IPS-NIHi7 (cell line): ENCODE measurements at regions not wholly inside any gene's neighbourhood (a gene's known extent, or its start where the extent isn't known, plus 50 kb on each side); places are given as distances from the start of the nearest gene placed in this dataset.
"Not testable (repeated sequence)": the region's sequence is repeated elsewhere in the genome, so short reads cannot be mapped to it uniquely, and the experiment has no call there.

Experiments used
- DNase-seq: peaks from one replicate; pipeline ENCODE4 v3.0.0; 2012; ENCODE audit warnings: mixed read lengths; ENCODE audit errors: extremely low spot score

DNA sequence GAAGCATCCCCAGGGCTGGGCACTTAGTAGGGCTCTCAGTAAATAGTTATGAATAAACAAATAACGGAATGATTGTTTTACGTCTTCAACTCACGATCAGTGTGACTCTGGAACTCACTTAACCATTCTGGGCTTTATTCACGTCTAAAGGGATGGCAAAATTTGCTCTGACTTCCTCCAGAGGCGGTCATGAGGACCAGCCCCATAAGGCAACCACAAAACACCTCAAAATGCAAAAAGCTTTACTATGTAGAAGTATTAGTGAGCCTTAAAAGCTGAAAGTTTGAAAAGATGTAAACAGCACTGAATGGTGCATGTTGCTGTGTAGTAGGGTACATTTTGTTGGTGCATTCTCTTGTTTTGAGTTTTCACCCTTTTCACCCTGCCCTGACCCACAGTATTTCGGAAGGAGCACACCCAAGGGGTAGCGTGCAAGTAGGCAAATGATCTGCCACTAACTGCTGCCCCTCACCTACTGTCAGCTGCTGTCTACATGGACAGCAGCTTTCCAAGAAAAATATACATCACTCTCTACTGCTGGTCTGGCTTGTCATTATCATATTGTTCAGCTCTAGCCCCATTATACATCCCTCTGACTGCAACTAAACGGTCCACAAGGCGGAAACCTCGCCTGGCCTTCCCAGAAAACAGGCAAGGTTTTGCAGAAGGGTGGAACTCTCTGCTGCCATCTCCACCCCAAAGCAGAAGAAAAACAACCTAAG is 308.5 kb upstream of the PROK2 start:
- no peak for DNase-seq

- no peak for DNase-seq
These were observed 307.8 kb upstream of the PROK2 start for GRCh38 chr3:72092778-72093177.

- no peak for DNase-seq
These were observed 303.6 kb upstream of the PROK2 start for GRCh38 chr3:72088486-72089025.

GRCh38 chr3:72087420-72087819 is 302.5 kb upstream of the PROK2 start:
- DNase-seq, result no peak

DNA sequence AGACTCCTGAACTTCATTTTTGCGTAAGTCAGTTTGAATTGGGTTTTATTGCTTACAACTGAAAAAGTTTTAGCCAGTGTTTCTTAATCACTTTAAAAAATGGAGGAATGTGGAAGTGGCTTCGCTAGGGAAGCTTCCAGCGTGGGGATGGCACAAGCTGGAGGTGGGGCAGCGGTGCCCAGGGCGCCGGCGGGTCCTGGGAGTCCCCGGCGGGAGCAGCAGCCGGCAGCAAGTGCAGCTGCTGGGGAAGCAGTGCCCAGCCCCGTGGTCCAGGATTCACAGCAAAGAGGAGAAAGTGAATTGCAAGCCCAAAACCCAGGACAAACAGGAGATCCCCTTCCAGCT is 301.8 kb upstream of the PROK2 start:
- DNase-seq, result no peak

- DNase-seq, result no peak
These were observed 301.2 kb upstream of the PROK2 start for GRCh38 chr3:72086042-72086742.

DNA sequence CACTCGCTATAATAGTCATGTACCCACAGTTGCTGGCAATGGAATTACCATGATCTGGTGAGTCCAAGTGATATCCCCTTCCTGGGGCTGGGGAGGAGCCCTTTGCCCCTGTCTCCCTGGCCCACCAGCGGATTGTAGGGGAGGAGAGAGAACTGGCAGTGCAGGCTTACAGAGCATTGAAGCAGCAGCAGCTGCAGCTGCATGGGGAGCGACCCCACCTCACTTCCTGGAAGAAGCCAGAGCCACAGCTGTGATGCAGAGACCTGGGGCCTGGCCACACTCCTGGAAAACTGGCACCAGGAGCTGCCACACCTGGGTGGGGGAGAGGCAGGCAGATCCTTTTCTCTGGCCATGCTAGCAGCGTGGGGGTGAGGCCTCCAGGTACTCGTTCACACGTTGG is 300.1 kb upstream of the PROK2 start:
- no peak for DNase-seq

DNA sequence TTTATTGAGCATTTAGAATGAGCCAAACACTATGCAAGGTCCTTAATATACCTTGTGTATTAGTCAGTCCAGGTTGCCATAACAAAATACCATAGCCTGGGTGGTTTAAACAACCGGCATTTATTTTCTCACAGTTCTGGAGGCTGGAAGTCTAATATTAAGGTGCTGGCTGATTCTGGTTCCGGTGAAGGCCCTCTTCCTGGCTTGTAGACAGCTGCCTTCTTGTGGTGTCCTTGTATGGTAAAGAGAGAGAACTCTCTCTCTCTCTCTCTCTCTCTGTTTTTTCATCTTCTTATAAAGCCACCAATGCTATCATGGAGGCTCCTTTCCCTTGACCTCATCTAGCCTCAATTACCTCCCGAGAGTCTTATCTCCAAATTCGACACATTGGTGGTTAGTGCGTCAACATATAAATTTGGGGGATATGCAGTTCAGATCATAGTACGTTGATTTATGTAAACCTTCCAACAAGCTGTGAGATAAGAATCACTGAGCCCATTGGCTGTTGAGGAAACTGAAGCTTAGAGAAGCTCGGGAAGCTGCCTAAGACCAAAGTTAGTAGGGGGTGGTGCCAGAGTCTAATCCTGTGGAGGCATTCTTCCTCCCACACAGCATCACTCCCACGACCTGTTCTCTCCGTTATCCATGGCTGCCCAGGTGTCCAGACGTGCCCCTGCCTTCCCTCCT is 298.0 kb upstream of the PROK2 start:
- DNase-seq, result no peak

- no peak for DNase-seq
These were observed 297.3 kb upstream of the PROK2 start for GRCh38 chr3:72082186-72082715.

DNA sequence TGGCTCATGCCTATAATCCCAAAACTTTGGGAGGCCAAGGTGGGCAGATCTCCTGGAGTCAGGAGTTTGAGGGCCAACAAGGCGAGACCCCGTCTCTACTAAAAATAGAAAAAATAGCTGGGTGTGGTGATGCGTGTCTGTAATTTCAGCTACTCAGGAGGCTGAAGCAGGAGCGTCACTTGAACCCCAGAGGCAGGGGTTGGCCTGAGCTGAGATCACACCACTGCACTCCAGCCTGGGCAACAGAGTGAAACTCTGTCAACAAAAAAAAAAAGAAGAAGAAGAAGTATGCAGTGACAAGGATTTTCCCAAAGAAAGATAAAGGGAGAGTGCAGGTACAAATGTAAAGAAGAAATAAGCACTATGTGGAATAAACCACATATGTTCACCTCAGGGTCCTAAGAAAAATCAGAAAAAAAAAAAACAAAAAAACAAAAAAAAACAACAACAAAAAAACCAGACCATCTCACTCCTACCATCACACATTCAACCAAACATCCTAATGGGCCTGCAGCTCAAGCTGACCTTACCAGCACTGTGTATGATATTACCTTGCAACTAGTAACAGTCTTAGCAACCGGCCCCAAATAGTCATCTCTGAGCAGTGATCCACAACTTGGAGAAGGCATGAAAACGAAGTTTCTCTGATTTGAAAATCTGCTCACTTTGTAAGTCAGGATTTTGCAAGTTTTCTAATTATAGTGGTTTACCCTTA is 296.7 kb upstream of the PROK2 start:
- DNase-seq, result no peak

DNA sequence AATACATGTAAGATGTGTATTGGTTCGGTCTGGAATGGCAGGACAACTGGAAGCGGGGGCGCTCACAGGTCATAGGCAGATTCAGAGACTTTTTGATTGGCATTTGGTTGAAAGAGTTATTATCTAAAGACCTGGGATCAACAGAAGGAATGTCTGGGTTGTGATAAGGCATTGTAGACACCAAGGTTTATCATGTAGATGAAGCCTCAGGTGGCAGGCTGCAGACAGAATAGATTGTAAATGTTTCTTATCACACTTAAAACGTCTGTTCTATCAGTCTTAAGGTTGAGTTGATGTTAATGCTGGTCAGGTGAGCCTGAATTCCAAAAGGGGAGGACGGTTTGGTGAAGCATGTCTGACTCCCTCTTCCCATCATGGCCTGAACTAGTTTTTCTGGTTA is 295.9 kb upstream of the PROK2 start:
- no peak for DNase-seq

GRCh38 chr3:72080095-72080494 is 295.1 kb upstream of the PROK2 start:
- no peak for DNase-seq

GRCh38 chr3:72079369-72079872 is 294.5 kb upstream of the PROK2 start:
- no peak for DNase-seq

DNA sequence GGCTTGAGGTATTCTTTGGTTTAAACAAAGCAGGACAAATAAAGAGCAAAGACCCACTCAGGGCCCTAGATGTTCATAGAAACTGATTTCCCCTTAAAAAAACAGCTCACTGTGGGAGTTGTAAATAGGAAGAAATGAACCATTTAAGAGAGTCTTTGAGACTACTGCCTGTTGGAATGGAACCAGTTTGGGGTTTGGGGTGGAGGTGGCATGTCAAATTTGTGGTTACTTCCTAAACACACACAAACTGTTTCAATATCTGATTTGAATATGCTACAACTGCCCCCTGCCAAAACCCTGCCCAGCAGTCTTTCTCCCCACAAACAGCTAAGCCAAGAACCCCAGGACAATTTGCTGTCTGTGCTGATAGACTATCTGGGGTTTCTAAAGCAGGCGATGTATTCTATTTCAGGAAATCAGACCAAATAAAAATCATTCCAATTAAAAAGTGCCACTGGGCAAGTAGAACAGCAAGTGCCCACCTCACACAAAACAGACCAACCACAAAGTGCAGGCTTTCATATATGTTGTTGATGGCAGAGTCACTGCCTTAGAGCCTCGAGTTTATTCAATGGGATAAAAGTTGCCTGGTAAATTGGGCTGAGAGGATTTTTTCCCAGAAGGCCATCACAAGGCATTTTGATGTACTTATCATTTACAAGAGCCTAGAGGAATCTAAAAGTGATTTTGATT is 293.9 kb upstream of the PROK2 start:
- DNase-seq, result no peak

- DNase-seq, result no peak
These were observed 292.7 kb upstream of the PROK2 start for GRCh38 chr3:72077473-72078259.

GRCh38 chr3:72075848-72076247 is 290.9 kb upstream of the PROK2 start:
- not testable (repeated sequence) for DNase-seq

- no peak for DNase-seq
These were observed 286.7 kb upstream of the PROK2 start for GRCh38 chr3:72071624-72072023.

DNA sequence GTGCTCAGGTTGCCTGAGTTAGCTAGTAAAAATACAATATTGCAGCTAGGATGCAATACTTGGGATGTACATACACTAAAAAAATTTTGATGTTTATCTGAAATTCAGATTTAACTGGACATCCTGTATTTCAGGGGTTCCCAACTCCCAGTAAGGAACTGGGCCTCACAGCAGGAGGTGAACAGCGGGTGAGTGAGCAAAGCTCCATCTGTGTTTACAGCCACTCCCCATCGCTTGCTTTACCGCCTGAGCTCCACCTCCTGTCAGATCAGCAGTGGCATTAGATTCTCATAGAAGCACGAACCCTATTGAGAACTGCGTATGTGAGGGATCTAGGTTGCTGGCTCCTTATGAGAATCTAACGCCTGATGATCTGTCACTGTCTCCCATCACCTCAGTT is 285.1 kb upstream of the PROK2 start:
- DNase-seq, result no peak

- DNase-seq, result no peak
These were observed 284.6 kb upstream of the PROK2 start for GRCh38 chr3:72069543-72069942.

DNA sequence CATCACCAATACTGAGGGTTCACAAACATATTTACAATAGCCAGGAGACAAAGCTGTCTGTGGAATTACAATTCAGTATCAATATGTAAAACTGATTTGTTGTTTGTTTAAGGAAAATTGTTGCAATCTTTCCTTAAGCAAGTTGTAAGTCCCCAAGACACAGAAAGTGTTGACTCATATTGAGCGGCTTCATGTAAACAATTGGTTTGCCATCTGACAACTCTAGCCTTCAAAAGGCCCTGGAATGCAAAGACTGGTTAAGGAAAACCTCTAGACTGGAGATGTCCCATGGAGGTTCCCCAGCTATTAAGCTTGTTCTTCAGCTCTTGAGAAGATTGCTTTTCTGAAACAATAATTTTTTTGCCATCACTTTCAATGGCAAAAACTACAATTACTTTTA is 283.7 kb upstream of the PROK2 start:
- no peak for DNase-seq
